ENCODE measurements at regions not wholly inside any gene's neighbourhood (a gene's known extent, or its start where the extent isn't known, plus 50 kb on each side); places are given as distances from the start of the nearest gene placed in this dataset.

DNA sequence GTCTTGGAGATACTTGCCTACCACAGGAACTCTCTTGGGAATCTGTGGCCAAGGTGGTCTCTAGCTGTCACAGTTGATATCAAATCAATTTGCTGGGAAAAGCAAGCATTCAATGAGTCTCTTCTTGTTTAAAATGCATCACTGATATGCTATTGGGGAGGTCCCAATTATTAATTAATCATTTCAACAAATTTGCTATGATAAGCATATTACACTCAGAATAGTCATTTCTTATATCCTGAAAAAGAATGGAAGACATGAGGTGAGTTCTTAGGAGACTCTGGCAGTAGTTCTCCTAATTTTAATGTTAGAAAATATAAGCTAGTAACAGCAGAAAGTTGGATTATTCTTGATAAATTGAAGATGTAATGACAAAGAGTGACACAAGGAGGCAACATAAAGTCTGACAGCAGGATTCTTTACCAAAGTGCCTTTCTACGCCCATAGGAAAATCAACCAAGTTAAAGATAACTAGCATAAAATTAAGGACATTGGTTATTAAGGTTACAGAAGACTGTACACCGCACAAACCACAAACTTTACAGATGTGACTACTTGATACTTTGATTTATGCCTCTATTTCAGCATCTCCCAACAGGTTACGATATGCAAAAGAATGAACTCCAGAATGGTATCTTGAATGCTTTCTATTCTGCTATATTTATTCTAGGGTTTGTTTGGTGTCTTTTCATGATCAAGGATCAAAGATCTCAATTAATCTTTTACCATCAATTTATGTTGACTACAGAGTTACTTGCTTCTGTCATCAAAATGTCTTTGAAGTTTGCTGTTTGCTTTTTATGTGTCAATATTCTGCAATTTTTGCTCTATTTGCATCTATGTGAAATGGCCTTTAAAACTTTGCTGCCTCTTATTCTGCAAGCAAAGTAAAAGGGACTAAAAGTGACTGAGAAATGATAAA is 349.6 kb upstream of the CLEC14A start (continued):
- TF ChIP-seq IKZF5 (CRISPR knock-in tag; IDR thresholded peaks at IDR 0.05) (no peak), FOXA3 (CRISPR knock-in tag; IDR thresholded peaks at IDR 0.05) (peak; percentile 92), MAFF (IDR thresholded peaks at IDR 0.05; ENCODE audit: low read depth, low read length) (peak; percentile 75), ZC3H4 (CRISPR knock-in tag; IDR thresholded peaks at IDR 0.05; ENCODE audit: borderline replicate concordance) (no peak), ZFP1 (CRISPR knock-in tag; IDR thresholded peaks at IDR 0.05) (no peak), ZNF24 (IDR thresholded peaks at IDR 0.05) (no peak; the same call in 1 of the 2 replicates), SIX4 (CRISPR knock-in tag; IDR thresholded peaks at IDR 0.05) (0 out of 2 replicates have a peak, but pooled peaks have one; percentile 29), TFE3 (CRISPR knock-in tag; IDR thresholded peaks at IDR 0.05) (no peak), ZFX (CRISPR knock-in tag; IDR thresholded peaks at IDR 0.05; ENCODE audit: low read depth) (no peak), ZNF136 (CRISPR knock-in tag; IDR thresholded peaks at IDR 0.05; ENCODE audit: low read depth) (no peak), ZNF547 (CRISPR knock-in tag; IDR thresholded peaks at IDR 0.05) (no peak), TAF1 (CRISPR knock-in tag; IDR thresholded peaks at IDR 0.05) (no peak), ATRX (CRISPR knock-in tag; IDR thresholded peaks at IDR 0.05; ENCODE audit: borderline replicate concordance) (no peak), NR2F2 (IDR thresholded peaks at IDR 0.05; ENCODE audit: borderline replicate concordance, low read depth) (0 out of 2 replicates have a peak, but pooled peaks have one; percentile 19), ZNF879 (CRISPR knock-in tag; IDR thresholded peaks at IDR 0.05) (no peak), RORA (CRISPR knock-in tag; IDR thresholded peaks at IDR 0.05) (no peak), ZSCAN29 (CRISPR knock-in tag; conservative IDR thresholded peaks at IDR 0.05) (no peak), SAP130 (CRISPR knock-in tag; IDR thresholded peaks at IDR 0.05; ENCODE audit: low read depth) (peak; percentile 47; the same call in 1 of the 2 replicates), MIER3 (CRISPR knock-in tag; IDR thresholded peaks at IDR 0.05; ENCODE audit: borderline replicate concordance) (peak; percentile 43; the same call in 1 of the 2 replicates)
- TF ChIP-seq, protein P1, sequence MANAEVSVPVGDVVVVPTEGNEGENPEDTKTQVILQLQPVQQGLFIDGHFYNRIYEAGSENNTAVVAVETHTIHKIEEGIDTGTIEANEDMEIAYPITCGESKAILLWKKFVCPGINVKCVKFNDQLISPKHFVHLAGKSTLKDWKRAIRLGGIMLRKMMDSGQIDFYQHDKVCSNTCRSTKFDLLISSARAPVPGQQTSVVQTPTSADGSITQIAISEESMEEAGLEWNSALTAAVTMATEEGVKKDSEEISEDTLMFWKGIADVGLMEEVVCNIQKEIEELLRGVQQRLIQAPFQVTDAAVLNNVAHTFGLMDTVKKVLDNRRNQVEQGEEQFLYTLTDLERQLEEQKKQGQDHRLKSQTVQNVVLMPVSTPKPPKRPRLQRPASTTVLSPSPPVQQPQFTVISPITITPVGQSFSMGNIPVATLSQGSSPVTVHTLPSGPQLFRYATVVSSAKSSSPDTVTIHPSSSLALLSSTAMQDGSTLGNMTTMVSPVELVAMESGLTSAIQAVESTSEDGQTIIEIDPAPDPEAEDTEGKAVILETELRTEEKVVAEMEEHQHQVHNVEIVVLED (CRISPR knock-in tag; IDR thresholded peaks at IDR 0.05; ENCODE audit: borderline replicate concordance), result no peak
- TF ChIP-seq, protein P2, sequence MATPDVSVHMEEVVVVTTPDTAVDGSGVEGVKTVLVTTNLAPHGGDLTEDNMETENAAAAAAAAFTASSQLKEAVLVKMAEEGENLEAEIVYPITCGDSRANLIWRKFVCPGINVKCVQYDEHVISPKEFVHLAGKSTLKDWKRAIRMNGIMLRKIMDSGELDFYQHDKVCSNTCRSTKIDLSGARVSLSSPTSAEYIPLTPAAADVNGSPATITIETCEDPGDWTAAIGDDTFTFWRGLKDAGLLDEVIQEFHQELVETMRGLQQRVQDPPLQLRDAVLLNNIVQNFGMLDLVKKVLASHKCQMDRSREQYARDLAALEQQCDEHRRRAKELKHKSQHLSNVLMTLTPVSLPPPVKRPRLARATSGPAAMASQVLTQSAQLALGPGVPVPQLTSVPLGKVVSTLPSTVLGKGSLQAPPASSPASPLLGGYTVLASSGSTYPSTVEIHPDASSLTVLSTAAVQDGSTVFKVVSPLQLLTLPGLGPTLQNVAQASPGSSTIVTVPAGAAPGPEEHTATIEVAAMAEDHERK (CRISPR knock-in tag; IDR thresholded peaks at IDR 0.05; ENCODE audit: low read depth), result no peak
- TF ChIP-seq, protein P3, sequence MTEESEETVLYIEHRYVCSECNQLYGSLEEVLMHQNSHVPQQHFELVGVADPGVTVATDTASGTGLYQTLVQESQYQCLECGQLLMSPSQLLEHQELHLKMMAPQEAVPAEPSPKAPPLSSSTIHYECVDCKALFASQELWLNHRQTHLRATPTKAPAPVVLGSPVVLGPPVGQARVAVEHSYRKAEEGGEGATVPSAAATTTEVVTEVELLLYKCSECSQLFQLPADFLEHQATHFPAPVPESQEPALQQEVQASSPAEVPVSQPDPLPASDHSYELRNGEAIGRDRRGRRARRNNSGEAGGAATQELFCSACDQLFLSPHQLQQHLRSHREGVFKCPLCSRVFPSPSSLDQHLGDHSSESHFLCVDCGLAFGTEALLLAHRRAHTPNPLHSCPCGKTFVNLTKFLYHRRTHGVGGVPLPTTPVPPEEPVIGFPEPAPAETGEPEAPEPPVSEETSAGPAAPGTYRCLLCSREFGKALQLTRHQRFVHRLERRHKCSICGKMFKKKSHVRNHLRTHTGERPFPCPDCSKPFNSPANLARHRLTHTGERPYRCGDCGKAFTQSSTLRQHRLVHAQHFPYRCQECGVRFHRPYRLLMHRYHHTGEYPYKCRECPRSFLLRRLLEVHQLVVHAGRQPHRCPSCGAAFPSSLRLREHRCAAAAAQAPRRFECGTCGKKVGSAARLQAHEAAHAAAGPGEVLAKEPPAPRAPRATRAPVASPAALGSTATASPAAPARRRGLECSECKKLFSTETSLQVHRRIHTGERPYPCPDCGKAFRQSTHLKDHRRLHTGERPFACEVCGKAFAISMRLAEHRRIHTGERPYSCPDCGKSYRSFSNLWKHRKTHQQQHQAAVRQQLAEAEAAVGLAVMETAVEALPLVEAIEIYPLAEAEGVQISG (CRISPR knock-in tag; IDR thresholded peaks at IDR 0.05), result no peak

Measured in HepG2 (cell line).